ENCODE measurements at regions not wholly inside any gene's neighbourhood (a gene's known extent, or its start where the extent isn't known, plus 50 kb on each side); places are given as distances from the start of the nearest gene placed in this dataset.

- DNase-seq (ENCODE audit: low read depth): no peak
Measured at GRCh38 chr21:16363100-16363499, 633.3 kb downstream of the USP25 start.

- DNase-seq (ENCODE audit: low read depth): no peak
Measured at GRCh38 chr21:16363518-16363917, 633.7 kb downstream of the USP25 start.

GRCh38 chr21:16366207-16366606, 636.4 kb downstream of the USP25 start:
- no peak for DNase-seq (ENCODE audit: low read depth)

- no peak for DNase-seq (ENCODE audit: low read depth)
Measured at GRCh38 chr21:16367079-16367478, 637.3 kb downstream of the USP25 start.

GRCh38 chr21:16370186-16370585, 640.4 kb downstream of the USP25 start:
- no peak for DNase-seq (ENCODE audit: low read depth)

GRCh38 chr21:16372586-16372985, 642.8 kb downstream of the USP25 start:
- no peak for DNase-seq (ENCODE audit: low read depth)

- DNase-seq (ENCODE audit: low read depth): no peak
Measured at GRCh38 chr21:16376673-16377072, 646.9 kb downstream of the USP25 start.

- no peak for DNase-seq (ENCODE audit: low read depth)
Measured at GRCh38 chr21:16377120-16377658, 647.4 kb downstream of the USP25 start.

- no peak for DNase-seq (ENCODE audit: low read depth)
Measured at GRCh38 chr21:16377857-16378256, 648.1 kb downstream of the USP25 start.

- no peak for DNase-seq (ENCODE audit: low read depth)
Measured at GRCh38 chr21:16378525-16378924, 648.7 kb downstream of the USP25 start.

GRCh38 chr21:16388291-16388690, 658.5 kb downstream of the USP25 start:
- no peak for DNase-seq (ENCODE audit: low read depth)

- no peak for DNase-seq (ENCODE audit: low read depth)
Measured at GRCh38 chr21:16388911-16389560, 659.3 kb downstream of the USP25 start.

- DNase-seq (ENCODE audit: low read depth): no peak
Measured at GRCh38 chr21:16389643-16390042, 659.9 kb downstream of the USP25 start.

- DNase-seq (ENCODE audit: low read depth): no peak
Measured at GRCh38 chr21:16395285-16395684, 665.5 kb downstream of the USP25 start.

- no peak for DNase-seq (ENCODE audit: low read depth)
Measured at GRCh38 chr21:16402752-16403151, 673.0 kb downstream of the USP25 start.

- DNase-seq (ENCODE audit: low read depth): no peak
Measured at GRCh38 chr21:16404776-16405175, 675.0 kb downstream of the USP25 start.

- DNase-seq (ENCODE audit: low read depth): no peak
Measured at GRCh38 chr21:16406355-16406754, 676.6 kb downstream of the USP25 start.

- DNase-seq (ENCODE audit: low read depth): no peak
Measured at GRCh38 chr21:16407403-16408240, 677.8 kb downstream of the USP25 start.

GRCh38 chr21:16408280-16408679, 678.5 kb downstream of the USP25 start:
- DNase-seq (ENCODE audit: low read depth): no peak

- DNase-seq (ENCODE audit: low read depth): no peak
Measured at GRCh38 chr21:16409352-16409751, 679.6 kb downstream of the USP25 start.

GRCh38 chr21:16418226-16418625, 688.4 kb downstream of the USP25 start:
- DNase-seq (ENCODE audit: low read depth): no peak

GRCh38 chr21:16418642-16419041, 688.9 kb downstream of the USP25 start:
- no peak for DNase-seq (ENCODE audit: low read depth)

GRCh38 chr21:16419188-16419921, 689.6 kb downstream of the USP25 start:
- DNase-seq (ENCODE audit: low read depth): no peak

All from activated T-cell treated with anti-CD3 and anti-CD28 coated beads for 24 hours (primary cell).